ENCODE measurements at regions not wholly inside any gene's neighbourhood (a gene's known extent, or its start where the extent isn't known, plus 50 kb on each side); places are given as distances from the start of the nearest gene placed in this dataset.
"Not testable (repeated sequence)": the region's sequence is repeated elsewhere in the genome, so short reads cannot be mapped to it uniquely, and the experiment has no call there.

- DNase-seq: no peak
Measured at GRCh38 chr10:6716516-6716915, 136.4 kb upstream of the PRKCQ start.

- no peak for DNase-seq
Measured at GRCh38 chr10:6713716-6714115, 133.6 kb upstream of the PRKCQ start.

- DNase-seq: no peak
Measured at GRCh38 chr10:6713120-6713519, 133.0 kb upstream of the PRKCQ start.

DNA sequence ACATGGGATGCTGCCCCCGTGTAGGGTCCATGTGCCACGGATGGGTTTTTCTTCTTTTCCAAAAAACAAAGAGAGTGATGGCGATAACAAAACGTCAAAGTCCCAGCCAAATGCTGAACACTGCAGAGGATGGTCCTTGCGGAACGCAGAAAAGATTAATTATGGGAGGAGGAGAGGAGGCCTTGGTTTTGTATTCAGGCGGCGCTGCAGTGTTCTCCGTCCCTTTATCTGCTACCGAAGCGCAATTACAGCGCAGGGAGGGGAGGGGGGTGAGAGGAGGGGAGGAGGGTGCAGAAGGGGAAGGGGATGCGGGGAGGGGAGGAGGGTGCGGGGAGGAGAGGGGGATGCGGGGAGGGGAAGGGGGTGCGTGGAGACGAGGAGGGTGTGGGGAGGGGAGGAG, 131.8 kb upstream of the PRKCQ start:
- no peak for DNase-seq

GRCh38 chr10:6711408-6711841, 131.3 kb upstream of the PRKCQ start:
- DNase-seq: no peak

- DNase-seq: no peak
Measured at GRCh38 chr10:6707352-6707751, 127.3 kb upstream of the PRKCQ start.

GRCh38 chr10:6706725-6707124, 126.6 kb upstream of the PRKCQ start:
- no peak for DNase-seq

DNA sequence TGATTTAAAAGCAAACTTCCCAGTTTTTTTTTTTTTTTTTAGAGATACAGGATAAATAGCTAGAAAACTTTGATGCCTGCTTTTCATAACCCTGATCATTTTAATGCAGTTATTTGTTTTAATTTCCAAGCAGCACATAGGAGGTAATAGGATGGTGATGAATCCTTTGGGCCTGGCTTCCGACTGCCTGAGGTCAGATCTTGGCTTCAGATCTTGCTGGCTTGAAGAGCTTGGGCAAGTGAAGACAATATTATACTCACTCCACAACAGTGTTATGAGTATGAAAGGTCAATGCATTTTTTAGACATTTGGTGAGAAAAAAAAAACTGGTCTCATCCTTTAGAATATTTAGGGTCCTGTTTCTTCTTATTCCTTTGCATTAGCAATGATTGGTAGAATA, 124.8 kb upstream of the PRKCQ start:
- no peak for DNase-seq

DNA sequence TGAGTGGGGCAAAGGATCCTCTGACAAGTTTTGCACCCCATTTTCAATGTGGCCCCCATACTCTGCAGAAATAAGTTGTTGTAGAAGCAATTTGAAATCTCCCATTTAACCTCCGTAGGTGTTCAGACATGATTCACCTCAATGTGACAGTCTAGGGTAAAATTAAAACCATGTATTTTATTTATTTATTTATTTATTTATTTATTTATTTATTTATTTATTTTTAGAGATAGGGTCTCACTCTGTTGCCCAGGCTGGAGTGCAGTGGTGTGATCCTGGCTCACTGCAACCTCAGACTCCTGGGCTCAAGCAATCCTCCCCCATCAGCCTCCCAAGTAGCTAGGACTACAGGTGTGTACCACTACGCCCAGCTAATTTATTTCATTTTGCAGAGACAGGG, 122.8 kb upstream of the PRKCQ start:
- not testable (repeated sequence) for DNase-seq

GRCh38 chr10:6702030-6702429, 122.0 kb upstream of the PRKCQ start:
- no peak for DNase-seq

DNA sequence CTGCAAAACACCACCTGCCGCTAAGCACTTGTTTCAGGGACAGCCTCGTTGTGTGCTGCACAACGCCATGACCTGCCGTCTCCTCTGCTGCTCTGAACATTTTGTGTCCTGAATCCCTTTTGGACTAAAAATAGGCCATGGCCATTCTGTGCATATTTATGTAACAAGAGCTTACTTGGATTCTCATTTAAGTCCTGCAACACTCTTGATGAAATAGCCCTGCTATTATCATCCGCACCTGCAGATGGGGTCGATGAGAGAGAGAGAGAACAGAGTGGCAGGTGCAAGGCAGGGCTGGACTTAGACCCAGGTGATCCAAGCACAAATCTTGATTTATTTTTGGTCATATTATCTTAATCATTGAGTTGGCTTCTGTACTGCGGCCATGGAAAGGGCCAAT, 121.2 kb upstream of the PRKCQ start:
- no peak for DNase-seq

- no peak for DNase-seq
Measured at GRCh38 chr10:6700066-6700465, 120.0 kb upstream of the PRKCQ start.

DNA sequence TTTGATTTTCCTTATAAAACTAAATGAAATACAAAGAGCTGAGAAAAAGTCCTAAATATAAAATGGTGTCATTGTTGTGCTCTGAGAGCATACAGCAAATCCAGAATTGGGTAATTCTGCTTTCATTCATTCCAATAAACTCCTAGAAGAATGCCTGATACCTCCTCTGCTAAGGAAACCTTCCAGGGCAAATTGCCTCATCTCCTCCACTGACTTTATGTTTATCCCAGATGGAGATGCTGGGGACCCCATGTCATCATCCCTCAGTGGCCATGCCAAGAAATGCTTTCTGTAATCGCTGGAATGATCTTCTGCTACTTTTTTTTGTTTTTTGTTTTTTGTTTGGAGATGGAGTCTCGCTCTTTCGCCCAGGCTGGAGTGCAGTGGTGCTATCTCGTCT, 119.3 kb upstream of the PRKCQ start:
- no peak for DNase-seq

GRCh38 chr10:6695519-6695918, 115.4 kb upstream of the PRKCQ start:
- DNase-seq: no peak

- DNase-seq: no peak
Measured at GRCh38 chr10:6694447-6695140, 114.5 kb upstream of the PRKCQ start.

- DNase-seq: no peak
Measured at GRCh38 chr10:6692856-6693255, 112.8 kb upstream of the PRKCQ start.

GRCh38 chr10:6692103-6692502, 112.0 kb upstream of the PRKCQ start:
- no peak for DNase-seq

GRCh38 chr10:6689036-6689435, 109.0 kb upstream of the PRKCQ start:
- DNase-seq: no peak

DNA sequence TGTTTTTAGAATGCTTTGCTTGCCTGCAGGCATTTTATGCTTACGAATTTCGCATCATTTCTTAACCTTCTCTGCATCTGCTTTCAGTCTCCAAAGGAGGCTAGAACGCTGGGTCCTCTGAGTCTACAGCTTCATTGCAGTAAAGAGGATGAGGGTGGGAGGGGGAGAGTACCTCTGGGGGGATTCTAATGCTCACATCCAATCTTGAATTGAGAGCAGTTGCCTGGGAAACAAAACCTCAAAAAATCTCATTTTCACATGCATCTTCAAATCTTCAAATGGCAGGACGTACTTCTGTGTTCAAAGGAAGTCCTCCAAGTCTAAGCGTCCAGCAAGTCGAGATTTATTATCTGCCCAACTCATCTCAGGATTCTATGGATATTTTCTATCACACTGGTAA, 100.7 kb upstream of the PRKCQ start:
- no peak for DNase-seq

GRCh38 chr10:6678956-6679355, 98.9 kb upstream of the PRKCQ start:
- no peak for DNase-seq

- DNase-seq: no peak
Measured at GRCh38 chr10:6678211-6678803, 98.2 kb upstream of the PRKCQ start.

GRCh38 chr10:6677129-6677528, 97.1 kb upstream of the PRKCQ start:
- not testable (repeated sequence) for DNase-seq

- DNase-seq: no peak
Measured at GRCh38 chr10:6674291-6674690, 94.2 kb upstream of the PRKCQ start.

DNA sequence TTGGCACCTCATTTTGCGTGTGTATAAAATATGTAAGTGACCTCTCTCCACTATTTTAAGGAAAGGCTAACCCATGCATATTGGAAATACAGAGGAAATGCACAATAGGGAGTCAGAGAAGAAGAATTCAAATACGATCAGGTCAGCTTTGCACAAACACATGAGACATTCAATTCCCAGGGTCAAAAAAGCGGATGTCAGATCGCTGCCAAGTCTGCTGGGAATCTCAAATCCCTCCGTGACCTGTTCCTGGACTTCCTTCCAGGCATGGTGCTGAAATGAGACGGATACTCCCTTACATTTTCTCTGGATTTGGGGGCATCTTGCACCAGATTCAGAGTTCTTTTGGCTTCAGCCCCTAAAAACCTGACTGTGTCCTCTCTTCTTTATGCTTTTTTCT, 91.9 kb upstream of the PRKCQ start:
- DNase-seq: no peak

DNA sequence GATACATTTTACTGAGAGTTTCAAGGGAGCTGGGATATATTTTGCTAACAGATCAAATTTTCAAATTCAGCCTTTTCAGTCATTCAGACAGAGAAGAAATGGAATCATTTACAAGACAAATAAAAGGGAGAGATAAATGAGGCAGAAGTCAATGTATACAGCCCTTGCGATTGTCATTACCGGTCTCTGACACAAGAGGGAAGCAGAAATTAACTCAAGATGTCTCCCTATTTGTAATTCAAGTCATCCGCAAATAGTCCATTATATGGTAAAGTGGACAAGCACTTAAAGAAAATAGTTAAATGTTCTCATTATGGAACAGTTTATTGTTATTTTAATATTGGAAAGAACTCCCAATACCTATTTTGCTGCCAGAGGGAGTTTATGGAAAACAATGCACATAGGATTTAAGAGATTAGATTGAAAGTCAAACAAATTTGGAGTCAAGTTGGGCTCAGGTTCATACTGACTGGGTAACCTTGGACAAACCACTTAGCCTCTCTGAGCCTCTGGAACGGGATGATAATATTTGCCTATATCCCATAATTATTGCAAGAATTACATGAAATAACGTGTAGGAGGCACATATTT, 89.3 kb upstream of the PRKCQ start:
- DNase-seq: peak; percentile 0

All from NCI-H69 (cell line).